Activated CD4-positive, alpha-beta T cell treated with anti-CD3 and anti-CD28 coated beads, Interleukin-2, Interleukin-6, amounts not matched to agents 100 ng/mL and 50 ng/mL, durations not matched to agents 16 hours and 8 hours (primary cell): ENCODE measurements at regions not wholly inside any gene's neighbourhood (a gene's known extent, or its start where the extent isn't known, plus 50 kb on each side); places are given as distances from the start of the nearest gene placed in this dataset.
A peak's percentile ranks its signal among the peaks of the same experiment; 100 is the strongest.

Experiments used
- DNase-seq: peaks from one replicate; pipeline ENCODE4 v3.0.0-alpha.2; 2020

GRCh38 chr1:106200711-106201110, 855.8 kb upstream of the PRMT6 start:
- no peak for DNase-seq

DNA sequence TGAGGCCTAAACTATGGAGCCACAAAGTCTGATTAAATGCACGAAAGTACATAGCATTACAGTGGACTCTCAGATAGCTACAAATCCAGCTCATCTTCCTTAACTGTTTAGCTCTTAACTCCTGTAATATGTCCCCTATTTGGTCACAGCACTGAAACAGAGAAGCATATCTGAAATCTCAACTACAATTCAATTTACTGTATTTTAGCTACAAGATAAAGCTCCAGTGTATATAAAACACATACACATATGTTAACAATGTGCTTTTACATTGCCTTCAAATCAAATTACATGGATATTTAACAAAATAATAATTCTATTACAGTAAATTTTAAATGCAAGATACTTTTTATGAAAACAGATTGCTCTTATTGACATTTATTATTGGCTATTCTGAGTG, 849.3 kb upstream of the PRMT6 start:
- DNase-seq: no peak

DNA sequence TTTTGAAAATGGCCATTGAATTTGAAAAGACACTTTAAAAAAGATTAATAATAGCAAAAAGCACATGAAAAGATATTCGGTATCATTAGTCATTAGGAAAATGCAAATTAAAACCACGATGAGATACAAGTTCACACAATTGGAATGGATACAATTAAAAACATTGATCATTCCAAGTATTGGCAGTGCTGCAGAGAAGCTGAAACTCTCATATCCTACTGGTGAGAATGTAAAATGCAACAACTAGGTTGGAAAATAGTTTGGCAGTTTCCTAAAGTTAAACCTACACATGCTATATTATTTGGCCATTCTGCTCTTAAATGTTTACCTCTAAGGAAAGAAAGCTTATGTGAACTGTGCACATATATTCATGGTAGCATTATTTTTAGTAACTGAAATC, 838.7 kb upstream of the PRMT6 start:
- no peak for DNase-seq

GRCh38 chr1:106222403-106222802, 834.1 kb upstream of the PRMT6 start:
- no peak for DNase-seq

- DNase-seq: no peak
These were observed 833.3 kb upstream of the PRMT6 start for GRCh38 chr1:106223213-106223612.

GRCh38 chr1:106224426-106224825, 832.0 kb upstream of the PRMT6 start:
- DNase-seq: no peak

DNA sequence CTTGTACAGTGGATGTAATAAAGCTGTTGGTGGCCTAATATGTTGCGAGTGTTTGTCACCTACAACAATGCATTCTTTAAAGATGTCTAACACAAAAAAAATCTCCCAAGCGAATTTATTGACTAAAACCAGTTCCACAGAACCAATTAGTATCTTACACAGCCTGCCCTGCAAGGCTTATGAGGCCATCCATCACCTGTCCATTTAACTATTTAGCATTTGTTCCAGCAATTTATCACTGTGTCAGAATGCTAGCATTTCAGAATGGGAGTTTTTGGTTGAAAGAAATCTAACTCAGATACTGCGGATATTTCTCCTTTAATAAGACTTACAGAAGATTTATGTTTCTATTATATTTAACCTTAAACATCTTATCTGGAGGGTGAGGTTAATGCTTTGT, 831.1 kb upstream of the PRMT6 start:
- no peak for DNase-seq

DNA sequence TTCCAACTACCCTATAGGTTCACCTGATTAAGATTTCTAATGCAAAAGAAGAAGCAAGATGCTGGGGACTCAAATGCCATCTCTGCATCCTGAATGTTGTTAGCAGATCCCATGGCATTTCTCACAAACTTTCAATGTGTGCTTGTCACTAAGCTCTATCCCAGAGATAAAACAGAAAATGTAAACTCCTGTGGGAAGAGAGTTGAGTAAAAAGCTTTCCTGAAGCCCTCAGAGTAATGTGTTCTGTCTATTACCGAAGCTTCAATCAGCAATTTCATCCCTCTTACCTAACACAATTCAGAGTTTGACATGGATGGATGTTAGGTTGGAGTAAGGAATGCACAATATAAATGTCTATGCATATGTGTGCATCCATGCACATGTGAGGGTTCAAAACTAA, 829.9 kb upstream of the PRMT6 start:
- DNase-seq: no peak

DNA sequence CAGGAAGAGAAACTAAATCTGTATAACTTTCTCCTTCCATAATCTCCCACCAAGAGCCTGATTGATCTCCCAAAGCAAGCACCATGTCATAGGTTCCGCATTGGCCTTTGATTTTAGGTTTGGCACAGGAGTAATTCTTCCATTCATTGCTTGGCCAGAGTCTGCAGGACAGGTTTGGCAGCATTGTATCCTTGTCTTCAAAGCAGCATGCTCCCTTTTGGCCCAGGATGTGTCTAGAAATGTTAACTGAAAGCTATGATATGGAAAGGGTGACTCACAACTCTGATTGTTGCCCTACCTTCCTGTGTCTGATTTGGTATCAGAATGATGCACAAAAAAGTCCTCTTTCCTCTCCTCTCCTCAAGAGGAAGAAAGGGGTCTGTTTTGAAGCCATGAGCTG, 824.3 kb upstream of the PRMT6 start:
- peak; percentile 1 for DNase-seq

DNA sequence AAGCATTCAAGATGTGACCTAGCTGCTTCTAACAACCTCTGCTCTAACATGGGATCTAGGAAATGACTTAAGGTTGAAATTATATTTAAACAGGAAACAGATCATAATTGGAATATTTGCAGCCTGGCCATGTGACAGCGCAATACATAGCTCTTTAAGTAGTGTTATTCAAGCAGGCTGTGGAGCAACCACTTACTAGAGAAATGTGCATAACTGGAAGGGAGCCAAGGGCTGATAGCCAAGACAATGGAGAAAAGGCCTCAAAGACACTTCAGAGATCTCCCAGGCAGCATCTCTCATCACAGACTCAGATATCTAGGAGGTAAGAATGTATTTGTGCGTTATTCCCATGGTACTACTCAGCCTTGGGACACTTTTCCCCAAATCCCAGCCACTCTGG, 823.0 kb upstream of the PRMT6 start:
- DNase-seq: no peak

- DNase-seq: no peak
These were observed 807.1 kb upstream of the PRMT6 start for GRCh38 chr1:106249365-106249764.

- DNase-seq: no peak
These were observed 806.7 kb upstream of the PRMT6 start for GRCh38 chr1:106249810-106250209.

- no peak for DNase-seq
These were observed 801.7 kb upstream of the PRMT6 start for GRCh38 chr1:106254748-106255147.

DNA sequence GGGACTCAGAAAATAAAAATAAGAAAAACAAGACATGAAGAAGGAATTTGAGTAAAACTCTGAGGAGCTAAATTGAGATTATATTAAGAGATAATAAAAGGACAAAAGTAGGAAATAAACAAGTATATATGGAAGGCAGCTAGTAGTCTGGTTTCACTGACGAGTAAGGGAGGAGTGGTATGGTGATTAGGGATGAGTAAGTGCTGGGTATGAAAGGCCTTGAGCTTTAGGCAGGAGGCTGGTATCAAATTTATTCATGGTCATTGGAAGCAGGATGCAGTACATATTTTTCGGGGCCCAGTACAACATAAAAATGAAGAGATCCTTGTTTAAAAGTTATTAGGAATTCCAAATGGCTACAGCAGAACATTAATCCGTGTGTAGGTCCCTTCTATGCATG, 789.7 kb upstream of the PRMT6 start:
- DNase-seq: no peak

- DNase-seq: no peak
These were observed 788.4 kb upstream of the PRMT6 start for GRCh38 chr1:106268070-106268469.

- no peak for DNase-seq
These were observed 779.6 kb upstream of the PRMT6 start for GRCh38 chr1:106276871-106277270.

GRCh38 chr1:106277786-106278185, 778.7 kb upstream of the PRMT6 start:
- no peak for DNase-seq

DNA sequence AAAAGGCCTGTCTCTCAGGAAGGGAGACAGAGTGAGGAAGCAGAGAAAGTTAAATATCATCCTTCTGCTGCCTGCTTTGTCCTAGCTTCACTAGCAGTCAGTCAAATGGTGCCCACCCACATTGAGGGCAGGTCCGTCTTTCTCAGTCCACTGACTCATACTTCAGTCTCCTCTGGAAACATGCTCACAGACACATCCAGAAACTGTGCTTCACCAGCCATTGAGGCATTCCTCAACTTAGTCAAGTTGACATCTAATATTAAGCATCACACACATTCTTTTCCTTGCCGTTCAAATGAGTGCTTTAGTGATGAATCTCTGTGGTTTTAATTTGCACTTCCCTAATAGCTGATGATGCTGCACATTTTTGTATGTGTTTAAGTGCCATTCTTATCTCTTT, 777.8 kb upstream of the PRMT6 start:
- DNase-seq: no peak

GRCh38 chr1:106289265-106289928, 767.1 kb upstream of the PRMT6 start:
- DNase-seq: no peak

- DNase-seq: no peak
These were observed 765.5 kb upstream of the PRMT6 start for GRCh38 chr1:106290805-106291501.

DNA sequence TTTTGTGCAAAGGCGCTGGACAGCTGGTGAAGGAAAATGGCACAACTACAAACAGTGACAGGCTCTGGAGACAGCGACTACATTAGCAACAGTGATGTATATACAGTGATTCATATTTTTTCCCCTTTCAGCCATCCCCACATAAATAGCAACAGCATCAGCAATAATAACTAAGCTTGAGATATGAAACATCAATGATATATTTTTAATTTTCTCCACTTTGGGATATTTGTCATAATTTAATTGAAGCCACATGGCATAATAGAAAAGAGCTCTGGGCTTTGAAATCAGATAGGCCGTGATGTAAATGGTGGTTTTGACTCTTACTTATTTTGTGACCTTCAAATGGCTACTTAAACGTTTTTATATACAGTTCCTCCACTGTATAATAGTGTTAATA, 764.3 kb upstream of the PRMT6 start:
- DNase-seq: no peak

- no peak for DNase-seq
These were observed 760.0 kb upstream of the PRMT6 start for GRCh38 chr1:106296431-106296830.

- no peak for DNase-seq
These were observed 752.4 kb upstream of the PRMT6 start for GRCh38 chr1:106304106-106304505.

GRCh38 chr1:106319612-106320011, 736.9 kb upstream of the PRMT6 start:
- no peak for DNase-seq

DNA sequence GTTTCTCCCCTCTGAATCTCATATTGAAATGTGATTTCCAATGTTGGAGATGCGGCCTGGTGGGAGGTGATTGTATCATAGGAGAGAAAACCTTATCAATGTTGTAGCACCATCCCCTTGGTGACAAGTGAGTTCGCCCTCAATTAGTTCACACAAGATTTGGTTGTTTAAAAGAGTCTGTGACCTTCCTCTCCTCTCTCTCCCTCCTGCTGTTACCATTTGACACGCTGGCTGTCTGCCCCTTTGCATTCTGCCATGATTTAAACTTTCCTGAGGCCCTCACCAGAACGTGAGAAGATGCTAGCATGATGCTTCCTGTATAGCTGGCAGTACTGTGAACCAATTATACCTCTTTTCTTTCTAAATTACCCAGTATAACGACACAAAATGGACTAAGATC, 730.9 kb upstream of the PRMT6 start:
- no peak for DNase-seq
